Occipital lobe (tissue), 1 donor: ENCODE measurements at regions not wholly inside any gene's neighbourhood (a gene's known extent, or its start where the extent isn't known, plus 50 kb on each side); places are given as distances from the start of the nearest gene placed in this dataset.
"Not testable (repeated sequence)": the region's sequence is repeated elsewhere in the genome, so short reads cannot be mapped to it uniquely, and the experiment has no call there.

Experiments used
- DNase-seq: peaks from one replicate; lab custom pipeline; 2025; lab: John Stamatoyannopoulos, UW

DNA sequence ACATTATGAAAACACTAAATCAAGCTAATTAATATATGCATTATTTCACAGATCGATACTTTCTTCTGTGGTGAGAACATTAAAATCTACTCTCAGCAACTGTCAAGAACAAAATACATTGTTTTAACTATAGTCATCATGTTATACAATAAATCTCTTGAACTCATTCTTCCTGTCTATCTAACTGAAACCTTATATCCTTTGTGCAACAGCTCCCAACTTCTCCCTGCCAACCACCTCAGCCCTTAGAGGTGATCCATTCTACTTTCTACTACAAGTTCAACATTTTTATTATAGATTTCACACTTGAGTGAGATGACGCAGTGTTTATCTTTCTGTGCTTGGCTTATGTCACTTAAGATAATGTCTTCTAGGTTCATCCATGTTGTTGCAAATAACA is 535.2 kb upstream of the CRIM1 start:
- DNase-seq = no peak

DNA sequence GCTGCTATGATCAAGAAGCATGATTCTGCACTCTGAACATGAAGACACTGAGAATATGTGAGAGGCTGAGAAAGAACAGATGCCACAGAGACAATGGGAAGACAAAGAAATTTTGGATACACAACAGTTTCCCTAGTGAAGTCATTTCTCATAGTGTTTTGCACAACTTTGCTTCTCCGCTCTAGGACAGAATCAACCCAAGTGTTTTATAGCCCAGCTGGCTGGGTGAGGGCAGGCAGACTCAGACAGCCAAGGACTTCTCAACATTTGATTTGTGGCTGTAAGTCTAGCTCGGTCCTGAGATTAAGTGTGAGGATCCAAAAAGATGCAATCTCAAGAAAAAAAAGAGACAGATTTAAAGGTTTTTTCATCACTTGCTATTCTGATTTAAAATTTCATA is 536.5 kb upstream of the CRIM1 start:
- no peak for DNase-seq

DNA sequence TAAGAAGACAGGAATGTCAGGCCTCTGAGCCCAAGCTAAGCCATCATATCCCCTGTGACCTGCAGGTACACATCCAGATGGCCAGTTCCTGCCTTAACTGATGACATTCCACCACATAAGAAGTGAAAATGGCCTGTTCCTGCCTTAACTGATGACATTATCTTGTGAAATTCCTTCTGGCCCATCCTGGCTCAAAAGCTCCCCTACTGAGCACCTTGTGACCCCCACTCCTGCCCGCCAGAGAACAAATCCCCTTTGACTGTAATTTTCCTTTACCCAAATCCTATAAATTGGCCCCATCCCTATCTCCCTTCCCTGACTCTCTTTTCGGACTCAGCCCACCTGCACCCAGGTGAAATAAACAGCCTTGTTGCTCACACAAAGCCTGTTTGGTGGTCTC is 537.2 kb upstream of the CRIM1 start:
- not testable (repeated sequence) for DNase-seq

DNA sequence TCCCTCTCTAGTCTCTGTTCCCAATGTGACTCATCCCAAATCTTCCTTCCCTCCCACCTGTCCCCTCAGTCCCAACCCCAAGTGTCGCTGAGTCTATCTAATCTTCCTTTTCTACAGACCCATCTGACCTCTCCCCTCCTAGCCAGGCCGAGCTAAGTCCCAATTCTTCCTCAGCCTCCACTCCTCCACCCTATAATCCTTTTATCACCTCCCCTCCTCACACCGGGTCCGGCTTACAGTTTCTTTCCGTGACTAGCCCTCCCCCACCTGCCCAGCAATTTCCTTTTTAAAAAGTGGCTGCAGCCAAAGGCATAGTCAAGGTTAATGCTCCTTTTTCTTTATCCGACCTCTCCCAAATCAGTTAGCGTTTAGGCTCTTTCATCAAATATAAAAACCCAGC is 541.0 kb upstream of the CRIM1 start:
- DNase-seq = not testable (repeated sequence)

DNA sequence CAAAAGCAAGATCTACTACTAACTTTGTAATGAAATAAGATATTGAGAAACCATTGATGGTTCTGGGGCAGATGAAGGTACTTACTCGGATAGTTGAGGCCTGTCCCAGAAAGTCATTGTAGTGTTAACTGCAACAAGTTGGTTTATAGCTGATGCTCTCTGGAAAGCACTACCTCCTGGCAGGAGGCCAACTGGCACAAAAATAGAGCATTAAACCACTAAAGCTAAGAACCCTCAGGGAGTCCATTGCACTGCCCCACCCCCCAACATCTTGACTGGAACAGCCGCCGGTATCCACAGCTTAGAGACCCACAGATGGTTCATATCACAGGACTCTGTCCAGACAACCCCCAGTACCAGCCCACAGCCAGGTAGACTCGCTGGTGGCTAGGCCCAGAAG is 552.5 kb upstream of the CRIM1 start:
- no peak for DNase-seq

DNA sequence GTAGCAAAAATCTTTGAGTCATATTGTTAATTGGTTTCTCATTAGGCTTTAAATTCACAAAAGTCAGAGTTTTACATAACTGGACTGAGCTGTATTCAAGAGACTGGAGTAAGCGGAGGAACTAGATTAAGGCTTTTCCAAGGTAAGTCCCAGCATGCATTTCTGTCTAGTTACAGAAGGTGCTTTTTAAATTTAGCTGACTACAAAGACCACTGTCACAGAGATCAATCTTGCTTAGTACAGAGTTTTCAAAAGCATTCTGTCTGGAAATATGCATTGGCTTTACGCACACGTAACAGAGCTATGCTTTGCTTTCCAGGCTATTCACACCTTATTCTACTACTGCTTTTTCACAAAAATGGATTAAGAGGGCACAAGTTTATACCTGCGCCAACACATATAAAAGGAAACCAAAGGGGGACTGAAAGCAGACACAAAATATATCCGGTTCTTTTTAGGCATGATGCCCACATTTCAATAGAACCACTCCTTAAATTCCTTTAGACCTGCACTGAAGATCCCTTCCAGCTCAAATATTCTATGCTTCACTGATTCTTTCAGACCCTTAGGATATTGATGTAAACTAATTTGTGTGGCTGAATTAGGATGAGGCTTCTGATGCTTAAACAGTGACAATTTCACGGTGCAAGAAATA is 560.7 kb upstream of the CRIM1 start:
- DNase-seq = no peak

- no peak for DNase-seq
These were observed 565.3 kb upstream of the CRIM1 start for GRCh38 chr2:35790292-35790691.

GRCh38 chr2:35788543-35788942 is 567.0 kb upstream of the CRIM1 start:
- no peak for DNase-seq

DNA sequence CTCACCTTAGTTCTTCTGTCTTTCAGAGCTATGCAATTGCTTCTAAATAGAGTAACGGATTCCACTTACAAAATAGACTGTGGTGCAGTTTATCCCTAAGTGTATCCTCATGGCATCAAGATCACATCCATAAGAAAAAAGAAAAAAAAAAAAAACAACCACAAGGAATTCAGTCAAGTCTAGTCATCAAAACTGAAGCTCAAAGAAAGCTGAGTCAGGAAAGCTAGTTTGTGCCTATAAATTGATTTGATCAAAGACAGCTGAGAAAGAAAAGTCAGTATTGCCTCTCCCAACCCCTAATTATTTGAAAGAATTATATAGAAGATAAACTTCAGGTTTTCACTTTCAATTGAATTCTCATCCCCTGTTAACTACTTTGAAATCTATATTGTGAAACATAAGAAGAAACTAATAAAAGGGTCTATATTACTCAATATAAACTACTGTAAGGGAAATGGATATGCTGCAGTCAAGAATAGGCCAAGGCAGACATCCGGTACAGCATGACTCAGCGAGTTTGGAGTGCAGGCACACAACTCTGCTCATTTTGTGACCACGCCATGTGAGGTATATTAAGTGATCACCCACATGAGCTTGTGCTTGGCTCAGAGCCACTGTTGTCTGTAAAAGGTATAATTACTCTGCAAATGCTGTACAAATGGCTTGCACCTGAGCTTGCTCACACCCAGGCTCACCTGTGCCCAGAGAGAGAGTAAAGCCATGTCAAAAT is 568.1 kb upstream of the CRIM1 start:
- no peak for DNase-seq

DNA sequence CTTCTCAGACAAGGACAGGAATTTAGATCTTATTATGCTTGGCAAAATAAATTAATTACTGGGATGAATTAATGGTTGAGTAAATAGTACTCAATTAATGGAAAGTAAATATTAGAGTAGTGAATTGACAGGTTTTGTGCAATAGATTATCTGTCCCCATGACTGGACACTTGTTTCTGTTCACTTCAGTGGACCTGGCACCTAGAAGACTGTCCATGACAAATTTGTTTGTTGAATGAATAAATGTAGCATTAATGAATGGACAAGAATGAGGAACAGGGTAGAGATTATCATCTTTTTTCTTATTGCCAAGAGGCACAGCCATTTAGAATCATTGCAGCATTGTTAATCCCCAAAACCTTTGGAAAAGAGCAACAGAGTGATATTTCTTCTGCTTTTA is 570.0 kb upstream of the CRIM1 start:
- DNase-seq = no peak

DNA sequence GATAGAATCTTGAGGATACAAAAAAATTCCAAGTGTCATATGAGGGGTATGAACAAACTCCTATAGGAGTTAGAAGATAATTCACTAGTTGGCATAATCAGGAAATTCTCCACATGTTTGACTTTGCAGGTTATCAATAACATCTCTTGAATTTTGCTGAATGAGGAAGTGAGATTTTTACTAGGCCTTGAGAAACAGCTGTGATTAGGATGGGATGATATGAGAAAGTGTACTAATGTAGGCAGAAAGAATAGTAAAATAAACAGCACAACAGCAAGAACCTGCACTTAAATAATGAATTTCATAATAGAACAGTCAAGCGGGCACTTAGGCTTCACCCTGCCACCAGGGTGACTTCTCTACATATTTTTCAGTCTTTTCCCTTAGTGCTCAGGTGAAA is 570.8 kb upstream of the CRIM1 start:
- DNase-seq = no peak

DNA sequence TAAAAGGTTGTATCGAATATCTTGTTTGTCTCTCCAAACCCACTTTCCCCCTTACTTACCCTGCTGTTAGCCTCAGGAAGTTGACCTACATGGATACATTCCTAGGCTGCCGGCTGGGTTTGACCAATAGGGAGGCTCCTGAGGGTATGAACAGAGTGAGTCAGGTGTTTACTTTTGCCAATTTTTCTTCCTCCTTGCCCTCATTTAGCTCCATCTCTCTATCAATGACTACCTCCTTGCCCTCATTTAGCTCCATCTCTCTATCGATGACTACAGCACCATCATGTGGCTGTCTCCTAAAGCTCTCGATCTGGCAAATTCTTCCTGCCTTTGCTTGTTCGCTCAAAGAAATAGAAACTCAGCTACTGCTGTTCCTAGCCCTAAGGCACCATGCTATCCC is 571.9 kb upstream of the CRIM1 start:
- DNase-seq = no peak

DNA sequence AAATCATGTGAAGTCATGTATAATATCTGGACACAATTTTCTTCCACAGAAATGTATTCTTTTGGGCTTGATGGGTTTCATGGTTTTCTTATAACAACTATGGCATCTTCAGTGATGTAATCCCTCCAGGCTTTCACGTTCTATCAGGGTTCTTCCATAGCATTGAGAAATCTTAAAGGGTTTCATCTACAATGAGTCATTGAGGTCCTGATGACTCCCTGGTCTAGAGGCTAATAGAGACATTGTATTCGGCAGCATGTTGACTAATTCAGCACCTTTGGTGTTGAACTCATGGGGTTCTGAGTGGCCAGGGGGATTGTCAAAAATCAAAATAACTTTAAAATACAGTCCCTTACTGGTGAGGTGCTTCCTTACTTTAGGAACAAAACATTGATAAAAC is 614.0 kb upstream of the CRIM1 start:
- DNase-seq = no peak

DNA sequence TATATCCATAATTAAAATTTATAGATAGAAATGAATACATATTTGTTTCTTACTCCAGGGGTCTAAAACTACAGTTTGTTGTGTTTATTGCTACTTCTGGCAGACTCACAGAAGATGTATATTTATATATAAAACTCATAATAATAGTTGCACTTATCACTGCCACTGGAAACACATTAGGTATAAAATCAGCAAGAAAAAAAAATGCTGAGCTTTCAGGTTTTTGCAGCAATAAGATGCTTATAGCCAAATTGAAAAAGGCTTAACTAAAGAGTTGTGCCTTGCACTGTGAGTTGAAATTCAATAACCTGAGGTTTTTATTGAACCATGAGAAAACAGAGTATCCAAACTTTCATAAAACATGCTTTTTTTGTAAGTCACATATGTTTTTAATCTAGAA is 623.9 kb upstream of the CRIM1 start:
- DNase-seq = no peak

- no peak for DNase-seq
These were observed 640.7 kb upstream of the CRIM1 start for GRCh38 chr2:35714883-35715282.

- DNase-seq = no peak
These were observed 647.1 kb upstream of the CRIM1 start for GRCh38 chr2:35708411-35708923.

DNA sequence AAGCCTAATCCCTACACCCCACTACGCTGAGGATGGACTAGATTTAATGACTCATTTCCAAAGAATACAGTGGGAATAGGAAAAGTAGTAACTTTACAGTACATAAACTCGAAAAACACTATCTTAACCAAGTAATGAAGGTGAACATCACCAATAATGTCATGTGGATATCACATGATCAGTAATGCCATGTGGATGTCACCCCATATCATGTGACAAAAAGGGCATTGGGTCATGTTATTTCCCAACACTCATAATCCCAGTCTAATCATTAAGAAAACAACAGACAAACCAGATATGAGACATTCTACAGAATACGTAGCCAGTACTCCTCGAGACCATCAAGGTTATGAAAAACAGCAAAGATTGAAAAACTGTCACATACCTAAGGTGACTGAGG is 667.3 kb upstream of the CRIM1 start:
- DNase-seq = no peak

- DNase-seq = no peak
These were observed 703.8 kb upstream of the CRIM1 start for GRCh38 chr2:35651688-35652323.

GRCh38 chr2:35614640-35615039 is 740.9 kb upstream of the CRIM1 start:
- DNase-seq = no peak

GRCh38 chr2:35606394-35606793 is 749.2 kb upstream of the CRIM1 start:
- no peak for DNase-seq

GRCh38 chr2:35598310-35598709 is 757.3 kb upstream of the CRIM1 start:
- DNase-seq = no peak

GRCh38 chr2:35591886-35592285 is 763.7 kb upstream of the CRIM1 start:
- no peak for DNase-seq

DNA sequence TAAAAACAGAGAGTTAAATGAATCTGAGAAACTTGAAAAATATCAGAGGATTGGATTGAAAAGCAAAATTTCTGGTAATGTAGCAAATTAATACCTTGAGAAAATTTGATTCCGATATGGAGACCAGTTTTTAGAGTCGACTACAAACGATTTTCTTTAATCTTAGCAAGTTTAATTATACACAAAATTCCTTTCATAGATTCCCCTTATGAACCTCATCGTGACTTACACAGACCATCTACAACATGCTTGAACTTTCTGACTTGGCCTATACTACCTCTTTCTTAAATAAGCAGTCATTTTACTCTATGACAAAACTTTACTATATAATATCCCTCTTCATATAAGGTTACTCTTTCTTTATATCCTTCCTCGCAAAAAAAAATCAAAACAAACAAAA is 769.6 kb upstream of the CRIM1 start:
- no peak for DNase-seq
